Neural progenitor cell (in vitro differentiated cells): ENCODE measurements at regions not wholly inside any gene's neighbourhood (a gene's known extent, or its start where the extent isn't known, plus 50 kb on each side); places are given as distances from the start of the nearest gene placed in this dataset.

Experiments
- DNase-seq: peaks from one replicate; pipeline ENCODE4 v3.0.0-alpha.2; 2016; ENCODE audit warnings: low spot score
- H2AFZ ChIP-seq: fragments of 200-600 bp; sonication (generic); replicated peaks from 2 replicates; pipeline ENCODE4 v1.6.1; 2016; ENCODE audit warnings: antibody characterized with exemption
- H3F3A ChIP-seq: fragments of 200-600 bp; sonication (generic); 2 replicates; pipeline ENCODE4 v1.6.1; 2016; ENCODE audit warnings: antibody characterized with exemption, low read depth
- H3K27ac ChIP-seq: fragments of 200-600 bp; sonication (generic); 2 replicates; pipeline ENCODE4 v1.5.1; 2016; ENCODE audit warnings: mild to moderate bottlenecking
- H3K27me3 ChIP-seq: fragments of 200-600 bp; sonication (generic); 2 replicates; pipeline ENCODE4 v1.6.1; 2016; ENCODE audit warnings: mild to moderate bottlenecking, moderate library complexity
- H3K36me3 ChIP-seq: fragments of 200-600 bp; sonication (generic); 2 replicates; pipeline ENCODE4 v1.5.1; 2016
- H3K4me1 ChIP-seq: fragments of 200-600 bp; sonication (generic); 2 replicates; pipeline ENCODE4 v1.6.1; 2016; ENCODE audit warnings: mixed run types
- H3K4me2 ChIP-seq: fragments of 200-600 bp; sonication (generic); 2 replicates; pipeline ENCODE4 v1.6.1; 2016
- H3K4me3 ChIP-seq: fragments of 200-600 bp; sonication (generic); 2 replicates; pipeline ENCODE4 v1.5.1; 2016
- H3K79me2 ChIP-seq: fragments of 200-600 bp; sonication (generic); 2 replicates; pipeline ENCODE4 v1.6.1; 2016; ENCODE audit warnings: low read depth
- H3K9ac ChIP-seq: fragments of 200-600 bp; sonication (generic); 2 replicates; pipeline ENCODE4 v1.6.1; 2016
- H3K9me3 ChIP-seq: fragments of 200-600 bp; sonication (generic); 2 replicates; pipeline ENCODE4 v1.5.1; 2016; ENCODE audit warnings: low read depth
- H4K20me1 ChIP-seq: fragments of 200-600 bp; sonication (generic); 2 replicates; pipeline ENCODE4 v1.6.1; 2016; ENCODE audit warnings: low read depth
- H3K27ac Mint-ChIP-seq: 3 replicates; pipeline ENCODE4 v1.8.0; 2021; ENCODE audit warnings: mixed read lengths
- H3K27me3 Mint-ChIP-seq: 2 replicates; pipeline ENCODE4 v1.8.0; 2022; ENCODE audit warnings: low read depth, mild to moderate bottlenecking, inconsistent platforms, moderate library complexity, mixed read lengths; ENCODE audit not compliant: insufficient read depth
- H3K36me3 Mint-ChIP-seq: 3 replicates; pipeline ENCODE4 v1.8.0; 2021; ENCODE audit warnings: mixed read lengths
- H3K4me1 Mint-ChIP-seq: 3 replicates; pipeline ENCODE4 v1.8.0; 2021; ENCODE audit warnings: mixed read lengths
- H3K4me3 Mint-ChIP-seq: 3 replicates; pipeline ENCODE4 v1.8.0; 2021; ENCODE audit warnings: mild to moderate bottlenecking, moderate library complexity, mixed read lengths
- H3K9me3 Mint-ChIP-seq: 3 replicates; pipeline ENCODE4 v1.8.0; 2020; ENCODE audit warnings: mixed read lengths
- CTCF ChIP-seq: fragments of 200-600 bp; sonication (generic); IDR thresholded peaks from 2 replicates; pipeline ENCODE4 v1.5.1; 2017; ENCODE audit warnings: antibody characterized with exemption, mild to moderate bottlenecking
- EZH2 ChIP-seq: fragments of 200-600 bp; sonication (generic); IDR thresholded peaks from 2 replicates; pipeline ENCODE4 v1.6.1; 2017; ENCODE audit warnings: antibody characterized with exemption, mild to moderate bottlenecking, moderate library complexity
- EZH2phosphoT487 ChIP-seq: fragments of 200-600 bp; sonication (generic); IDR thresholded peaks from 2 replicates; pipeline ENCODE4 v1.6.1; 2017; ENCODE audit warnings: antibody characterized with exemption

- no peaks in the 10 kb centered on the region for H3K36me3 ChIP-seq
- no peaks in the 10 kb centered on the region for H3K27me3 ChIP-seq
- Mint-ChIP-seq H3K27me3 (no peaks in the 10 kb centered on the region), H3K4me3 (no peak overlapping the region), H3K4me1 (no peaks in the 10 kb centered on the region), H3K27ac (no peak overlapping the region), H3K36me3 (no peaks in the 10 kb centered on the region), H3K9me3 (no peaks in the 10 kb centered on the region)
- H4K20me1 ChIP-seq, result no peaks in the 10 kb centered on the region
- H3K4me2 ChIP-seq, result no peak overlapping the region
- no peak overlapping the region for H3K27ac ChIP-seq
- H3K79me2 ChIP-seq, result no peaks in the 10 kb centered on the region
- H2AFZ ChIP-seq, result no peak overlapping the region
- no peaks in the 10 kb centered on the region for H3K9me3 ChIP-seq
- TF ChIP-seq CTCF (no peak), EZH2 (no peak), EZH2phosphoT487 (no peak)
- no peak for DNase-seq
- no peak overlapping the region for H3K9ac ChIP-seq
- H3K4me1 ChIP-seq, result no peaks in the 10 kb centered on the region
- no peak overlapping the region for H3K4me3 ChIP-seq
- no peaks in the 10 kb centered on the region for H3F3A ChIP-seq
Measured at GRCh38 chr2:162914161-162914560, 75.6 kb upstream of the KCNH7 start.

- Histone ChIP-seq H3K9ac (no peak overlapping the region), H2AFZ (no peak overlapping the region), H3F3A (no peaks in the 10 kb centered on the region), H3K79me2 (no peaks in the 10 kb centered on the region), H3K9me3 (no peaks in the 10 kb centered on the region), H3K36me3 (no peaks in the 10 kb centered on the region), H4K20me1 (no peaks in the 10 kb centered on the region), H3K4me1 (no peaks in the 10 kb centered on the region), H3K27me3 (no peaks in the 10 kb centered on the region), H3K4me2 (no peak overlapping the region), H3K4me3 (no peak overlapping the region), H3K27ac (no peak overlapping the region)
- Mint-ChIP-seq H3K27me3 (no peaks in the 10 kb centered on the region), H3K27ac (no peak overlapping the region), H3K4me3 (no peak overlapping the region), H3K9me3 (no peaks in the 10 kb centered on the region), H3K4me1 (no peaks in the 10 kb centered on the region), H3K36me3 (no peaks in the 10 kb centered on the region)
- TF ChIP-seq EZH2 (no peak), EZH2phosphoT487 (no peak), CTCF (no peak)
- DNase-seq, result no peak
Measured at GRCh38 chr2:162912787-162913186, 74.2 kb upstream of the KCNH7 start.

DNA sequence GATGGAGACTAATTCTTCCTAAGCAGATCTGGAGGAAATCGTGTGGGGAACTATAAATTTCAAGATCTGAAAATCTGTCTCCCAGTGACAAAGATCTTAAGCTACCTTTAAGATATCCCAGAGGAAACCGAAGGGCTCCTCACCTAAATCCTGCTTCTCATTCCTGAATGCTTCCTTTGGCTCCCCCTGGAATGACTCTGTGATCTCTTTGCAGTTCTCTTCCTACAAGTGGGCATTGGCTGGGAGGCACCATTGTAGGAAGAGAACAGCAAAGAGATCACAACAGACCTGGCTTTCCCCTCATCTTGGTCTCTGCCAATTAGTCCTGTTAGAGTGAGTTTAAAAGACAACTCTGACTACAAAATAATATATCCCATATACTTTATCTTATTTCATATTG, 70.0 kb upstream of the KCNH7 start:
- H2AFZ ChIP-seq, result peak overlapping the region; percentile 43
- Mint-ChIP-seq H3K27ac (no peak overlapping the region), H3K4me3 (no peak overlapping the region), H3K36me3 (no peaks in the 10 kb centered on the region), H3K4me1 (no peaks in the 10 kb centered on the region), H3K9me3 (no peaks in the 10 kb centered on the region), H3K27me3 (no peaks in the 10 kb centered on the region)
- TF ChIP-seq CTCF, result peak; percentile 14
- TF ChIP-seq EZH2, result no peak
- no peak overlapping the region for H3K9ac ChIP-seq
- H3K4me3 ChIP-seq, result no peak overlapping the region
- H3K9me3 ChIP-seq, result no peaks in the 10 kb centered on the region
- H3K4me1 ChIP-seq, result no peaks in the 10 kb centered on the region
- H4K20me1 ChIP-seq, result no peaks in the 10 kb centered on the region
- no peak overlapping the region for H3K27ac ChIP-seq
- H3F3A ChIP-seq, result no peaks in the 10 kb centered on the region
- H3K27me3 ChIP-seq, result no peaks in the 10 kb centered on the region
- peak; percentile 51 for DNase-seq
- no peaks in the 10 kb centered on the region for H3K36me3 ChIP-seq
- H3K4me2 ChIP-seq, result no peak overlapping the region
- no peaks in the 10 kb centered on the region for H3K79me2 ChIP-seq
